Hepatocyte (in vitro differentiated cells): ENCODE measurements at regions not wholly inside any gene's neighbourhood (a gene's known extent, or its start where the extent isn't known, plus 50 kb on each side); places are given as distances from the start of the nearest gene placed in this dataset.

Experiments used
- DNase-seq: peaks from one replicate; pipeline ENCODE4 v3.0.0-alpha.2; 2016; ENCODE audit warnings: low spot score
- H2AFZ ChIP-seq: fragments of 200-600 bp; sonication (generic); 2 replicates; pipeline ENCODE4 v1.6.0; 2016; ENCODE audit warnings: antibody characterized with exemption, mild to moderate bottlenecking
- H3K27ac ChIP-seq: fragments of 200-600 bp; sonication (generic); 2 replicates; pipeline ENCODE4 v1.5.1; 2016; ENCODE audit warnings: mild to moderate bottlenecking
- H3K27me3 ChIP-seq: fragments of 200-600 bp; sonication (generic); 2 replicates; pipeline ENCODE4 v1.6.1; 2016
- H3K36me3 ChIP-seq: fragments of 200-600 bp; sonication (generic); replicated peaks from 2 replicates; pipeline ENCODE4 v1.5.1; 2016; ENCODE audit warnings: low read depth; ENCODE audit not compliant: insufficient read depth
- H3K4me1 ChIP-seq: fragments of 200-600 bp; sonication (generic); 2 replicates; pipeline ENCODE4 v1.5.1; 2016; ENCODE audit warnings: mild to moderate bottlenecking, moderate library complexity; ENCODE audit not compliant: insufficient read depth
- H3K4me2 ChIP-seq: fragments of 200-600 bp; sonication (generic); 2 replicates; pipeline ENCODE4 v1.6.0; 2016
- H3K4me3 ChIP-seq: fragments of 200-600 bp; sonication (generic); 2 replicates; pipeline ENCODE4 v1.5.1; 2016; ENCODE audit warnings: mild to moderate bottlenecking
- H3K79me2 ChIP-seq: fragments of 200-600 bp; sonication (generic); 2 replicates; pipeline ENCODE4 v1.6.0; 2017; ENCODE audit warnings: mild to moderate bottlenecking
- H3K9me2 ChIP-seq: fragments of 200-600 bp; sonication (generic); replicated peaks from 2 replicates; pipeline ENCODE4 v1.6.0; 2017; ENCODE audit warnings: mild to moderate bottlenecking; ENCODE audit not compliant: insufficient read depth
- H3K9me3 ChIP-seq: fragments of 200-600 bp; sonication (generic); 2 replicates; pipeline ENCODE4 v1.5.1; 2016; ENCODE audit warnings: low read depth, mild to moderate bottlenecking
- H4K20me1 ChIP-seq: fragments of 200-600 bp; sonication (generic); 2 replicates; pipeline ENCODE4 v1.6.0; 2016; ENCODE audit warnings: mild to moderate bottlenecking; ENCODE audit not compliant: insufficient read depth, poor library complexity, severe bottlenecking
- CTCF ChIP-seq: fragments of 200-600 bp; sonication (generic); IDR thresholded peaks from 2 replicates; pipeline ENCODE4 v1.5.1; 2016; ENCODE audit warnings: antibody characterized with exemption, mild to moderate bottlenecking; ENCODE audit not compliant: poor library complexity
- EZH2 ChIP-seq: fragments of 200-600 bp; sonication (generic); IDR thresholded peaks from 2 replicates; pipeline ENCODE4 v1.6.1; 2016; ENCODE audit warnings: antibody characterized with exemption, mild to moderate bottlenecking, borderline replicate concordance
- EZH2phosphoT487 ChIP-seq: fragments of 200-600 bp; sonication (generic); IDR thresholded peaks from one replicate; pipeline ENCODE4 v1.6.1; 2018; ENCODE audit warnings: antibody characterized with exemption, mild to moderate bottlenecking, low read depth, moderate library complexity; ENCODE audit not compliant: unreplicated experiment, severe bottlenecking
- WGBS: methylation state at CpG from one replicate; pipeline ENCODE4 v1.1.6; 2016; ENCODE audit warnings: low lambda C conversion rate; ENCODE audit errors: missing lambda C conversion rate; 5-methylcytosine and 5-hydroxymethylcytosine counted together

GRCh38 chr3:78314327-78314726, 1274.4 kb downstream of the ROBO2 start:
- Histone ChIP-seq H3K27ac (no peak overlapping the region), H3K9me3 (no peaks in the 10 kb centered on the region), H3K4me1 (no peaks in the 10 kb centered on the region), H3K27me3 (no peaks in the 10 kb centered on the region), H3K36me3 (no peaks in the 10 kb centered on the region), H4K20me1 (no peaks in the 10 kb centered on the region), H3K4me3 (no peak overlapping the region), H2AFZ (no peak overlapping the region), H3K79me2 (no peaks in the 10 kb centered on the region), H3K4me2 (no peak overlapping the region), H3K9me2 (no peaks in the 10 kb centered on the region)
- no peak for DNase-seq
- TF ChIP-seq CTCF (no peak), EZH2phosphoT487 (no peak), EZH2 (no peak)
- WGBS = 74% methylated on average over 2 of the region's 2 CpGs

GRCh38 chr3:78317774-78318173, 1277.9 kb downstream of the ROBO2 start:
- H3K4me3 ChIP-seq = no peak overlapping the region
- no peaks in the 10 kb centered on the region for H4K20me1 ChIP-seq
- H3K79me2 ChIP-seq = no peaks in the 10 kb centered on the region
- no peaks in the 10 kb centered on the region for H3K27me3 ChIP-seq
- H3K9me3 ChIP-seq = no peaks in the 10 kb centered on the region
- no peak overlapping the region for H3K27ac ChIP-seq
- no peak for TF ChIP-seq EZH2
- no peak for TF ChIP-seq CTCF
- TF ChIP-seq EZH2phosphoT487 = no peak
- DNase-seq = no peak
- no peaks in the 10 kb centered on the region for H3K9me2 ChIP-seq
- H3K4me1 ChIP-seq = no peaks in the 10 kb centered on the region
- no peak overlapping the region for H2AFZ ChIP-seq
- no peaks in the 10 kb centered on the region for H3K36me3 ChIP-seq
- H3K4me2 ChIP-seq = no peak overlapping the region
- WGBS = 90% methylated on average over 1 of the region's 1 CpG

GRCh38 chr3:78322780-78323179, 1282.9 kb downstream of the ROBO2 start:
- TF ChIP-seq EZH2phosphoT487 (no peak), CTCF (no peak), EZH2 (no peak)
- H3K79me2 ChIP-seq = no peaks in the 10 kb centered on the region
- H3K9me2 ChIP-seq = no peaks in the 10 kb centered on the region
- H3K4me1 ChIP-seq = no peaks in the 10 kb centered on the region
- no peaks in the 10 kb centered on the region for H3K36me3 ChIP-seq
- 92% methylated on average over 2 of the region's 2 CpGs for WGBS
- no peak overlapping the region for H2AFZ ChIP-seq
- H3K27ac ChIP-seq = no peak overlapping the region
- no peaks in the 10 kb centered on the region for H3K9me3 ChIP-seq
- DNase-seq = no peak
- no peaks in the 10 kb centered on the region for H4K20me1 ChIP-seq
- no peak overlapping the region for H3K4me2 ChIP-seq
- H3K4me3 ChIP-seq = no peak overlapping the region
- no peaks in the 10 kb centered on the region for H3K27me3 ChIP-seq

- DNase-seq = no peak
- Histone ChIP-seq H3K36me3 (no peaks in the 10 kb centered on the region), H3K4me2 (no peak overlapping the region), H3K79me2 (no peaks in the 10 kb centered on the region), H3K27ac (no peak overlapping the region), H3K4me1 (no peaks in the 10 kb centered on the region), H4K20me1 (no peaks in the 10 kb centered on the region), H2AFZ (no peak overlapping the region), H3K27me3 (no peaks in the 10 kb centered on the region), H3K9me2 (no peaks in the 10 kb centered on the region), H3K9me3 (no peaks in the 10 kb centered on the region), H3K4me3 (no peak overlapping the region)
- 67% methylated on average over 2 of the region's 2 CpGs for WGBS
- TF ChIP-seq EZH2phosphoT487 = no peak
- TF ChIP-seq EZH2 = no peak
- no peak for TF ChIP-seq CTCF
Observed at GRCh38 chr3:78337801-78338211, 1297.9 kb downstream of the ROBO2 start.
